GM19395 (cell line): ENCODE measurements at regions not wholly inside any gene's neighbourhood (a gene's known extent, or its start where the extent isn't known, plus 50 kb on each side); places are given as distances from the start of the nearest gene placed in this dataset.
"Not testable (repeated sequence)": the region's sequence is repeated elsewhere in the genome, so short reads cannot be mapped to it uniquely, and the experiment has no call there.

ENCODE experiments used
- ATAC-seq: cut with Tn5 transposase; IDR thresholded peaks from one replicate; pipeline ENCODE4 v1.9.1; 2021; ENCODE audit warnings: mild to moderate bottlenecking, moderate library complexity; ENCODE audit not compliant: unreplicated experiment

- no peak for ATAC-seq
Measured at GRCh38 chr14:22492622-22493542, 96.1 kb downstream of the DAD1 start.

GRCh38 chr14:22491683-22492621 is 97.1 kb downstream of the DAD1 start:
- peak; percentile 35 for ATAC-seq

DNA sequence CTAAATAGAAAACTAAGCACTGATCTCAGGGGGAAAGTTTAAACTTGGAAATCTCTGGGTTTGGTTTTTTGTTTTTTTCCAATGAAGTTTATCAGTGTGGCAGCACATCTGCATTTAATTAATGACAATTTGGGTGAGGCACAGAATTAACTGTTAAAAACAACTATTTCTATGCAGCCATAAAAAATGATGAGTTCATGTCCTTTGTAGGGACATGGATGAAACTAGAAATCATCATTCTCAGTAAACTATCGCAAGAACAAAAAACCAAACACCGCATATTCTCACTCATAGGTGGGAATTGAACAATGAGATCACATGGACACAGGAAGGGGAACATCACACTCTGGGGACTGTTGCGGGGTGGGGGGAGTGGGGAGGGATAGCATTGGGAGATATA is 98.0 kb downstream of the DAD1 start:
- ATAC-seq, result not testable (repeated sequence)

DNA sequence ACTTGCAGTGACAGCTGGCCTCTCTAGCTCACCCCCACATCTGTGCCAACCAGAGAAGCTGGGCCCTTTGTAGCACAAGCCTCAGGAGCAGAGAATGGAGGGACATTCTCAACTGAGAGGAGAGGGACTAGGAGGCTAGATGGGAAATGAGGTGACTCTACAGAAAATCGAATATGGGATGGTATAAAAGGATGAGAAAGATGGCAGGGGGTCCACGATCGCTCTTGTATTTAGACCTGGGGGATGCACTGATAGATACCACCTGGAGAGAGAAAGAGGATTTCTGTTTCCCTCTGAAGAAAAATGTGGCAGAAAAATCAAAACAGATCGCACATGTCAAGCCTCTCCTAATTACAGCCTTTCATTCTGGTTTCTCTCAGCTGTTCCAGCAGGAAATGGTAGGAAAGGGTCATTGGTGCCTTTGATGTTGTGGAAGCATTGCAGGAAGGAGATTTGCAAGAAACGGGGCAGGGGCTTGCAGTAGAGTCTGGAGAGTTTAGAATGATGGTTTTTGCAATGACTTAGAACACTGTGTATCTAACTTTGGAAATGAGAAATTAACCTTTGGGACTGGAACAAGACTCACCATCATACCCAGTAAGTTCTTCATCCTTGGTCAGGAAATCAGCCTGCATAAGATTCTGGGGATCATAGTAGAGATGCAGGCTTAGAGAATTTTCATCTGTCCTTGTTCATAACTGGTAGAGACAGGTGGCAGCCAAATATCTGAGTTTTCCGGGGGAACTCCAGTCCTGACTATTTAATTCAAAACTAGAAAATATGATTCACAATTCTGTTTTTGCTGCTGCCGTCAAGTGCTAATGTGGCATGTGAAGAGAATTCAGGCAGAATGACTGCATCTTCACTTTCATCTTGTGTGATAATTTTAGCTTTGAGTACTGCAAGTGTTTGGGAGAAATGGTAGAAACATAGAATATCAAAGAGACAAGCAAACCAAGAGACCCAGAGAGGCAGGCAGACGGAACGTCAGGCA is 98.8 kb downstream of the DAD1 start:
- ATAC-seq, result no peak

- no peak for ATAC-seq
Measured at GRCh38 chr14:22489244-22489545, 99.8 kb downstream of the DAD1 start.

- ATAC-seq, result no peak
Measured at GRCh38 chr14:22488522-22489243, 100.3 kb downstream of the DAD1 start.

DNA sequence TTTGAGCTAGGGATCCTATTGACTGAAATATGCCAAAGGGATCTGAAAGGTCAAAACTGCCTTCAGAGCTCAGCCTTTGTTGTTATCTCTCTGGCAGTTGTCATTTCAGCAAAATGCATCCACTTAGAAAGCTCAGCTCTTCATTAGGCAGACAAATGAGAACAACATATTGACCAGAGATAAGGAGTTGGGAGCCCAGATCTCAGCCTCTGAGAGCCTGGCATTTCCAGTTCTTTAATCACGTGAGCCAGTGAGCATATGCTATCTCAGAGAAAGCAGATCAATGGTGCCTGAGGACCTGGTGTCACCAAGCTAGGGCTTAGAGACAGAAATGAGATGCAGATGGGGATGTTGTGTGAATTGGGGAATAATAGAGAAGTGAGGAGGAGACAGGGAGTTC is 101.1 kb downstream of the DAD1 start:
- no peak for ATAC-seq

- ATAC-seq, result no peak
Measured at GRCh38 chr14:22487401-22487800, 101.6 kb downstream of the DAD1 start.

GRCh38 chr14:22486675-22487074 is 102.3 kb downstream of the DAD1 start:
- ATAC-seq, result no peak

GRCh38 chr14:22485649-22486048 is 103.4 kb downstream of the DAD1 start:
- ATAC-seq, result no peak

DNA sequence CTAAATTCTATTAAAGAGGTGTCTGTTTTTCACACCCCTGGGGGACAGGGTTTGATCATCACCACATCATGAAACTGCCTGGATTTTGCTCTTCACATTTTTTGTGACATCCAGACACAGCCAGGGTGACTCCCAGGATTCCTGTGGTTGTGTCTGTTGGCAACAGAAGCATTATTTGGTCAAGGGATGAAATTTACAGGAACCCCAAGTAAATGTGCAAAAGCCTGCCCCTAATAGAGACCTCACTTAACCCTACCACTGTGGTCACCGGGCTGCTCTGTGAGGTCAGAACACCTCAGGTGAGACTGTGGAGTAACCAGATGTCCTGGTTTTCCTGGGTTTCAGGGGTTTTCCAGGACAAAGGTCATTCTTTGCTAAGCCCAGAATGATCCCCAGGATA is 103.8 kb downstream of the DAD1 start:
- ATAC-seq, result no peak

DNA sequence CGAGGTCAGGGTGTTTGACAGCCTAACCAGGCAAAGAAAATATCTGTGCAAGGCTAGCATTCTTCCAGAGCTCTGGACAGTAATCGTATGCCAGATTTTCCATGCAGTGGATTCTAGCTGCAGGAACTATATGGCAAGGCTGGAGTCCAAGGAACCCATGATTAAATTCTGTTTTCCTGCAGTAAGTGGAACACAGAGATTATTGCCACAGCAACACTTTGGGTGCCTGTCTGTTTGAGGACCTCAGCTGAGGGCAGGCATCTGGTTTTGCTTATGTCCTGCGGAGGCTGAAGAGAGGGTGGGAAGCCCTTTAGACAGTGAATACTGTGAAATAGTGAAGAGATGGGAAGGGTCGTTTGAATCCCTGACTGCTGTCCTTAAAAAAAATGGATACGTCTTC is 104.4 kb downstream of the DAD1 start:
- ATAC-seq, result no peak

- no peak for ATAC-seq
Measured at GRCh38 chr14:22483863-22484593, 105.0 kb downstream of the DAD1 start.

- no peak for ATAC-seq
Measured at GRCh38 chr14:22482782-22483553, 106.1 kb downstream of the DAD1 start.

- no peak for ATAC-seq
Measured at GRCh38 chr14:22482085-22482694, 106.8 kb downstream of the DAD1 start.

DNA sequence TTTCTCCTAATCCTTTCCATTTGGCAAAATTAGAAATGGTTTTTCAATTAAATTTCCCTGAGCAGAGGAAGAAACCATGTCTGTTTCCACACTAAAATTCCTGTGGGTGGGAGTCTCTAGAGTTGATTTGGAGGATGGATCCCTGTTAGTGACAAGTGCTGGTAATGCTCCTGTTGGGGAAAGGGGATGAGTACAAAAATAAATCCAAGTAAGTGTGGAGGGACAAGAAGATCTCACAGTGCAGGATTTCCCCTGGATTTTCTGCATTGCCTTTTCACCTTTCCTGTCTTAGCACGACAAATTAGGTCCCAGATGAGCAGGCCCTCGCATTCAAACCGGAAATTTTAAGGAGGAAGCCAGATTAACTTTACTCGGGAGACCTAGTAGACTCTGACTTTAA is 107.5 kb downstream of the DAD1 start:
- no peak for ATAC-seq

DNA sequence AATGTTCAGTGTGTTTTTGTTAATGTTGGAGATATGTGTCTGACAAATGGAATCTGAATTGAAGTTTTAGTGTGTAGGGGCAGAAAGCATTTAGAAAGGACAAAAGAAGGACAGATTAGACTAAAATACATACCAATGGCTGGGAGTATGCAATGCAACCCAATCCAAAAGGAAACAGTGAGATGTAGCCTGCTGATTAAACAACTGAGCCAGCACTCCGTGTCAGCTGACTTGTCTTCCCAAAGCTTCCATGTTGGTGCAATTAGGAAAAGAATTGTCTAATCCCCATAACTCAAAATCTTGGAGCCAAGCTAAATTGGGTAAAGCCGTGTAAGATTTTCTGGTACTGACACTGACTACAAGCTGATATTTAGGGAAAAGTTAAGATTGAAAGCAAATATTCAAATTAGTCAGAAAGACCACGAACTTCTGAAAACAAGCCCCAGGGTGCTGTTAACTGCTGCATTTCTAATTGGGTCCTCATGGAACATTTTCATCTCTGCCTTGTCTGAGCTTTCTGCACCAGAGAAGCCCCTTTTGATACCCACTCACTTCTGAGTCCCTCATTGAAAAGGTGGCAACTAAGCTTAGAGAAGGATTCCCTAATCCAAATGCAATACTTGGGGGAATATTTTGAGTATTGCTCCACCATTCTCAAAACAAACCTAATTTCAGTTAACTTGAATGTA is 109.1 kb downstream of the DAD1 start:
- ATAC-seq, result no peak

DNA sequence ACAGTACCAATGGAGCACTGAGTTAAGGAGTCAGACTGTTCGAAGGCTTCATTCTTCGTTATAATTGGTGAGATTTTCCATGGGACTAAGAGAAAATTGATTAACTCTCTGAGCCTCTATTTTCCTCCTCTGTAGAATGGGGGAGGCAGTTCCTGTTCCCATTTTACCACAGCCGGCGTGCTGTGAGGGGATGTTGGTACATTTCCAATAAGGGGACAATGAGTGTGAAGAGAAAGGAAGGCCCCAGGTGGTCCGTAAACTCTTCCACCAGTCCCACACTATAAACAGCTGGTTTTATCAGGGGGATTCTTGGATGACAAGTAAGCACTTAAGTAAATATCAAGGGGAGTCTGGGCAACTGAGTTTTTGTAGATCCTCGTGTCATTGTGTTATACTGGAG is 109.9 kb downstream of the DAD1 start:
- no peak for ATAC-seq
